PC-3 (cell line): ENCODE measurements at regions not wholly inside any gene's neighbourhood (a gene's known extent, or its start where the extent isn't known, plus 50 kb on each side); places are given as distances from the start of the nearest gene placed in this dataset.

ENCODE experiments used
- CTCF ChIP-seq: fragments of 300-600 bp; sonication (generic); conservative IDR thresholded peaks from 2 replicates; pipeline ENCODE4 v1.5.1; 2017; ENCODE audit warnings: antibody characterized with exemption, low read depth, mild to moderate bottlenecking, low read length
- EZH2 ChIP-seq: fragments of 300-600 bp; sonication (generic); IDR thresholded peaks from one replicate; pipeline ENCODE4 v1.6.1; 2017; ENCODE audit warnings: antibody characterized with exemption, mild to moderate bottlenecking, low read length; ENCODE audit not compliant: unreplicated experiment

- TF ChIP-seq EZH2 (no peak), CTCF (no peak)
Observed at GRCh38 chr4:79584352-79584751, 176.3 kb upstream of the GK2 start.
